LNCaP clone FGC (cell line): ENCODE measurements at regions not wholly inside any gene's neighbourhood (a gene's known extent, or its start where the extent isn't known, plus 50 kb on each side); places are given as distances from the start of the nearest gene placed in this dataset.

Source experiments
- DNase-seq: peaks from one replicate; pipeline ENCODE4 v3.0.0-alpha.2; 2011; ENCODE audit warnings: low read depth
- H3K4me3 ChIP-seq: 2 replicates; pipeline ENCODE4 v1.5.1; 2011; ENCODE audit warnings: mild to moderate bottlenecking, low read depth, low read length, control low read depth
- TF ChIP-seq, protein P1 (sequence below): IDR thresholded peaks from 2 replicates; pipeline ENCODE4 v1.5.1; 2012; ENCODE audit warnings: mild to moderate bottlenecking; ENCODE audit not compliant: control insufficient read depth, insufficient read depth; ENCODE audit errors: extremely low read depth

DNA sequence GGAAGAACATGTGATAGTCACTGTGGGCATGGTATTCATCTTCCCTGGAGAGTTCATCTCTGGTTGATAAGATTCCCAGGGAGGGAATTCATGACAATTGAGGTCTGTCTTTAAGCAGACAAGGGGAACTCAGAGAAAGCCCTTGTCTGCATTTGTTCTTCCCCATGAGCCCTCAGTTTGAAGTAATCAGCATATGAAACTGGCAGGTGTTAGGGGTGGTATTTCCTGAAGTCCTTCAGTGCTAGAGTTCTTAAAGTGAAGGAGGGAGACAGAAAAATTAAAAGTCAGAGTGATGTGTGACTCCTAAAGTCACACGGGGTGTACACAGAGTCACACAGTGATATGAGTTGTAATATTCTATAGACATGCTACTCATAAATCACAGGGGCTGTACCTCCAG lies 60.6 kb upstream of the SYK start:
- TF ChIP-seq, protein P1, sequence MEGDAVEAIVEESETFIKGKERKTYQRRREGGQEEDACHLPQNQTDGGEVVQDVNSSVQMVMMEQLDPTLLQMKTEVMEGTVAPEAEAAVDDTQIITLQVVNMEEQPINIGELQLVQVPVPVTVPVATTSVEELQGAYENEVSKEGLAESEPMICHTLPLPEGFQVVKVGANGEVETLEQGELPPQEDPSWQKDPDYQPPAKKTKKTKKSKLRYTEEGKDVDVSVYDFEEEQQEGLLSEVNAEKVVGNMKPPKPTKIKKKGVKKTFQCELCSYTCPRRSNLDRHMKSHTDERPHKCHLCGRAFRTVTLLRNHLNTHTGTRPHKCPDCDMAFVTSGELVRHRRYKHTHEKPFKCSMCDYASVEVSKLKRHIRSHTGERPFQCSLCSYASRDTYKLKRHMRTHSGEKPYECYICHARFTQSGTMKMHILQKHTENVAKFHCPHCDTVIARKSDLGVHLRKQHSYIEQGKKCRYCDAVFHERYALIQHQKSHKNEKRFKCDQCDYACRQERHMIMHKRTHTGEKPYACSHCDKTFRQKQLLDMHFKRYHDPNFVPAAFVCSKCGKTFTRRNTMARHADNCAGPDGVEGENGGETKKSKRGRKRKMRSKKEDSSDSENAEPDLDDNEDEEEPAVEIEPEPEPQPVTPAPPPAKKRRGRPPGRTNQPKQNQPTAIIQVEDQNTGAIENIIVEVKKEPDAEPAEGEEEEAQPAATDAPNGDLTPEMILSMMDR, result no peak
- no peak overlapping the region for H3K4me3 ChIP-seq
- no peak for DNase-seq

DNA sequence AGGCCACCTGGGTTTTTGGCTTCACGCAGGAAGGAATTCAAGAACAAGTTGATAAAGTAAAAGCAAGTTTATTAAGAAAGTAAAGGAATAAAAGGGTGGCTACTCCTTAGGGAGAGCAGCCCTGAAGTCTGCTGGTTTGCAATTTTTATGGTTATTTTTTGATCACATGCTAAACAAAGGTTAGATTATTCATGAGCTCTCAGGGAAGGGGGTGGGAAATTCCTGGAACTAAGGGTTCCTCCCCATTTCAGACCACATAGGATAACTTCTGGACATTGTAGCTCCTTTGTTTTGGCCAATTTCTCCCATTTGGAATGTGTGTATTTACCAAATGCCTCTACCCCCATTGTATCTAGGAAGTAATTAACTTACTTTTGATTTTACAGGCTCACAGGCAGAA lies 63.9 kb upstream of the SYK start:
- H3K4me3 ChIP-seq, result no peak overlapping the region
- TF ChIP-seq, protein P1, result no peak
- no peak for DNase-seq

DNA sequence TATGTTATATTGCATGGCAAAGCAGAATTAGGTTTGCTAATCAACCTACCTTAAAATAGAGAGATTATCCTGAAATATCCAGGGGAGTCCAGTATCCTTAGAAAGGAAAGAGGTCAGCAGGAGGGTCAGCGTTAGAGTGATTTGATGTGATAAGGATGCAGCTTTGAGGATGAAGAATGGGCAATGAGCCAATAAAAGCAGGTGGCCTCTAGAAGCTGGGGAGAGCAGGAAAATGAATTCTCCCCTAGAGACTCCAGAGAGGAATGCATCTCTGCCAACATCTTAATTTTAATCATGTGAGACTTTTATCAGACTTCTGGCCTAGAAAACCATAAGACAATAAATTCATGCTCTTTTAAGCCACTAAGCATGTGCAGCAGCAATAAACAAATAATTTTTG lies 65.7 kb upstream of the SYK start:
- no peak for DNase-seq
- no peak overlapping the region for H3K4me3 ChIP-seq
- TF ChIP-seq, protein P1, result no peak

DNA sequence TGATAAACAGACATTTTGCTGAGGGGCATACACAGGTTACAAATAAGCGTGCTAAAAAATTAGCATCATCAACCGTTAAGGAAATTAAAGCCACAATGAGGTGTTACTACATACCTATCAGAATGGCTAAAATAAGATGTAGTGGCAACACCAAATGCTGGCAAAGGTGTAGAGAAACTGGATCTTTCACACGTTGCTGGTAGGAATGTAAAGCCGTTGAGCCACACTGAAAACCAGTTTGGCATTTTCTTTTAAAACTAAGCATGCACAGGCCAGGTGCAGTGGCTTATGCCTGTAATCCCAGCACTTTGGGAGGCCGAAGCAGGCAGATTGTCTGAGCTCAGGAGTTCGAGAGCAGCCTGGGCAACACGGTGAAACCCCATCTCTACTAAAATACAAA lies 67.0 kb upstream of the SYK start:
- TF ChIP-seq, protein P1, result no peak
- DNase-seq, result no peak
- H3K4me3 ChIP-seq, result no peak overlapping the region

DNA sequence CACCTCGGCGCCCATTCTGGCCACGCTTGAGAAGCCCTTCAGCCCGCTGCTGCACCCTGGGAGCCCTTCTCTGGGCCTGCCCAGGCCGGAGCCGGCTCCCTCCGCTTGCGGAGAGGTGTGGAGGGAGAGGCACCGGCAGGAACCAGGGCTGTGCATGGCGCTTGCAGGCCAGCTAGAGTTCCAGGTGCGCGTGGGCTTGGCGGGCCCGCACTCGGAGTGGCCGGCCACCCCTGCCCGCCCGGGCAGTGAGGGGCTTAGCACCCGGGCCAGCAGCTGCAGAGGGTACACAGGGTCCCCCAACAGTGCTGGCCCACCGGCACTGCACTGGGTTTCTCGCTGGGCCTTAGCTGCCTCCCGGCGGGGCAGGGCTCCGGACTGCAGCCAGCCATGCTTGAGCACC lies 72.3 kb upstream of the SYK start:
- TF ChIP-seq, protein P1, result no peak
- no peak overlapping the region for H3K4me3 ChIP-seq
- no peak for DNase-seq

DNA sequence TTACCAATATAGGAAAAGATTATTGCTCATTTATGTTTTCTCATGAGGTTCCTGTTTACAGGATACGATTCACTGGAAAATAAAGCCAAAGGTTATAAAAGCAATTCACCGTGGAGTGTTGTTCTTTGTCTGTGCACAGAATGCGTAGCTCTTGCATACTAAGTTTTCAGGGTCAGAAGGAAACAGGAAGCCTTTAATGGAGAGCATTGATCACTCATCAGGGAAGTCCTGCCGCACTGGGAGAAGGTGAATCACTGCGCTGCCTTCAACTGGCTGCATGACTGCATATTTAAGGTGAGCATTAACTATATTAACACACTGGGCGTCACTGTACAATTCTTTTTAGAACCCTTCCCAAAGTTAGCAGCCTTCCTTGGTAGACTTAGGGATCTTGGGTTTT lies 74.1 kb upstream of the SYK start:
- H3K4me3 ChIP-seq, result no peak overlapping the region
- DNase-seq, result no peak
- TF ChIP-seq, protein P1, result no peak

DNA sequence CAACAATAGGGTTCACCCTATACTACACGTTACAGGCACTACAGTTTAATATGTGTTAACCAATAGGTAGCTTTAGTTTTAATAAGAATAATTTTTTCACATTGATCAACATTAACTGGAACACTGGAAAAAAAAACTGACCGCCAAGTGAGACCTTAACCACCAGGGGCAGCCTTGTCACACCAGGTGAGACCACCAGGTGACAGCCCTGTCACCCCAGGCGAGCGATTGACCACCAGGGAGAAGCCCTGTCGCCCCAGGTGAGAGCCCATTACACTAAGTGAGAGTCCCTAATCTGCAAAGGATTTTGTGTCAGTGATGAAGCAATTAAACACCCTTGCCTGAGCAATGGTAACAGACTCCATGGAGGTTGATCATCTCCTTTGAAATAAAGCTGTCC lies 75.4 kb upstream of the SYK start:
- no peak overlapping the region for H3K4me3 ChIP-seq
- TF ChIP-seq, protein P1, result no peak; the same call in 1 of the 2 replicates
- no peak for DNase-seq
